ENCODE measurements at regions not wholly inside any gene's neighbourhood (a gene's known extent, or its start where the extent isn't known, plus 50 kb on each side); places are given as distances from the start of the nearest gene placed in this dataset.

GRCh38 chr7:42489299-42489698, 252.3 kb upstream of the GLI3 start:
- TF ChIP-seq POLR2A (IDR thresholded peaks at IDR 0.05; ENCODE audit: low read depth, low read length) (no peak), CTCF (IDR thresholded peaks at IDR 0.05; ENCODE audit: extremely low read depth in 1 of 2, insufficient read depth in 1 of 2, low read depth in 1 of 2, low read length in 2 of 2) (no peak), MAX (IDR thresholded peaks at IDR 0.05; ENCODE audit: insufficient read depth, insufficient read length) (no peak), FOS (IDR thresholded peaks at IDR 0.05; ENCODE audit: borderline replicate concordance, insufficient read depth, low read length) (no peak), POLR2AphosphoS5 (IDR thresholded peaks at IDR 0.05; ENCODE audit: insufficient read depth, low read depth, low read length) (no peak)
